OCI-LY7 (cell line): ENCODE measurements at regions not wholly inside any gene's neighbourhood (a gene's known extent, or its start where the extent isn't known, plus 50 kb on each side); places are given as distances from the start of the nearest gene placed in this dataset.

Experiments used
- EZH2phosphoT487 ChIP-seq: fragments of 200-600 bp; sonication (generic); IDR thresholded peaks from 2 replicates; pipeline ENCODE4 v1.6.1; 2018; ENCODE audit warnings: low read depth, borderline replicate concordance, mild to moderate bottlenecking, mixed run types, antibody characterized with exemption, low read length, moderate library complexity, mixed read lengths
- TF ChIP-seq, protein P1 (sequence below): fragments of 200-600 bp; sonication (generic); conservative IDR thresholded peaks from 2 replicates; pipeline ENCODE4 v1.5.1; 2014; ENCODE audit warnings: mild to moderate bottlenecking, antibody characterized with exemption, low read length, moderate library complexity, mixed read lengths

DNA sequence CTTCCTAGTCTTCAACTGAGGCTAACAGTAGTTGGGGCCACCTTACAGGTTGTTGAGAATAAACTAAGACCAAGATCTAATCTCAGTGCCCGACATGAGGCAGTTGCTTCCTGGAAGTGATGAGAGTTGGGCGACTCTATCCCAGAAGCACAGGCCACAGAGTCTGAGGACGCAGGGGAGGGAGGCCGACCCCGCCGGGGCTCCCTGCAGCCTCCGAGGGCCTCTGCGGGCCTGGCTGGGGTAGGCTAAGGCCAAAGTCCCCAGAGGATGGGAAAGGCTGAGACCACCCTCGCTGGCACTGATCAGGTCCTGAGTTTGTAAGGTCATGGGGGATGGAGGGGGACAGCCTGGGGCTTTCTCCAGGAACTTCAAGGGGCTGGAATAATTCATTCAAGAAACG lies 74.0 kb downstream of the ENGASE start:
- TF ChIP-seq, protein P1, sequence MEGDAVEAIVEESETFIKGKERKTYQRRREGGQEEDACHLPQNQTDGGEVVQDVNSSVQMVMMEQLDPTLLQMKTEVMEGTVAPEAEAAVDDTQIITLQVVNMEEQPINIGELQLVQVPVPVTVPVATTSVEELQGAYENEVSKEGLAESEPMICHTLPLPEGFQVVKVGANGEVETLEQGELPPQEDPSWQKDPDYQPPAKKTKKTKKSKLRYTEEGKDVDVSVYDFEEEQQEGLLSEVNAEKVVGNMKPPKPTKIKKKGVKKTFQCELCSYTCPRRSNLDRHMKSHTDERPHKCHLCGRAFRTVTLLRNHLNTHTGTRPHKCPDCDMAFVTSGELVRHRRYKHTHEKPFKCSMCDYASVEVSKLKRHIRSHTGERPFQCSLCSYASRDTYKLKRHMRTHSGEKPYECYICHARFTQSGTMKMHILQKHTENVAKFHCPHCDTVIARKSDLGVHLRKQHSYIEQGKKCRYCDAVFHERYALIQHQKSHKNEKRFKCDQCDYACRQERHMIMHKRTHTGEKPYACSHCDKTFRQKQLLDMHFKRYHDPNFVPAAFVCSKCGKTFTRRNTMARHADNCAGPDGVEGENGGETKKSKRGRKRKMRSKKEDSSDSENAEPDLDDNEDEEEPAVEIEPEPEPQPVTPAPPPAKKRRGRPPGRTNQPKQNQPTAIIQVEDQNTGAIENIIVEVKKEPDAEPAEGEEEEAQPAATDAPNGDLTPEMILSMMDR: no peak
- TF ChIP-seq EZH2phosphoT487: no peak
